GM12875 (cell line): ENCODE measurements at regions not wholly inside any gene's neighbourhood (a gene's known extent, or its start where the extent isn't known, plus 50 kb on each side); places are given as distances from the start of the nearest gene placed in this dataset.

Experiments used
- H3K4me3 ChIP-seq: one replicate; pipeline ENCODE4 v1.5.1; 2011; ENCODE audit warnings: low read depth, low read length, control low read depth
- CTCF ChIP-seq: IDR thresholded peaks from 2 replicates; pipeline ENCODE4 v1.5.1; 2011; ENCODE audit warnings: low read depth, mild to moderate bottlenecking, control low read depth, inconsistent platforms, low read length, moderate library complexity, borderline replicate concordance; ENCODE audit not compliant: insufficient read depth

GRCh38 chr17:55576237-55576995 lies 65.2 kb upstream of the SMIM36 start:
- no peak overlapping the region for H3K4me3 ChIP-seq
- TF ChIP-seq CTCF = no peak

- H3K4me3 ChIP-seq = no peak overlapping the region
These were observed 63.9 kb upstream of the SMIM36 start for GRCh38 chr17:55575058-55575636.

GRCh38 chr17:55572599-55572998 lies 61.3 kb upstream of the SMIM36 start:
- no peak for TF ChIP-seq CTCF
- H3K4me3 ChIP-seq = no peak overlapping the region

More at GRCh38 chr17:55575058-55575636, 63.9 kb upstream of the SMIM36 start:
- no peak for TF ChIP-seq CTCF

GRCh38 chr17:55572139-55572538 lies 60.9 kb upstream of the SMIM36 start:
- no peak overlapping the region for H3K4me3 ChIP-seq
- no peak for TF ChIP-seq CTCF

GRCh38 chr17:55571095-55571494 lies 59.8 kb upstream of the SMIM36 start:
- TF ChIP-seq CTCF = no peak
- H3K4me3 ChIP-seq = no peak overlapping the region

- TF ChIP-seq CTCF = no peak
- no peak overlapping the region for H3K4me3 ChIP-seq
These were observed 59.1 kb upstream of the SMIM36 start for GRCh38 chr17:55570391-55570790.
